Erythroblast (primary cell): ENCODE measurements at regions not wholly inside any gene's neighbourhood (a gene's known extent, or its start where the extent isn't known, plus 50 kb on each side); places are given as distances from the start of the nearest gene placed in this dataset.

ENCODE experiments used
- GATA1 ChIP-seq: IDR thresholded peaks from 2 replicates; pipeline ENCODE4 v1.6.1; 2011; ENCODE audit warnings: low read depth, mild to moderate bottlenecking, control low read depth, low read length, moderate library complexity
- POLR2A ChIP-seq: IDR thresholded peaks from 2 replicates; pipeline ENCODE4 v1.6.1; 2011; ENCODE audit warnings: mild to moderate bottlenecking, low read length

DNA sequence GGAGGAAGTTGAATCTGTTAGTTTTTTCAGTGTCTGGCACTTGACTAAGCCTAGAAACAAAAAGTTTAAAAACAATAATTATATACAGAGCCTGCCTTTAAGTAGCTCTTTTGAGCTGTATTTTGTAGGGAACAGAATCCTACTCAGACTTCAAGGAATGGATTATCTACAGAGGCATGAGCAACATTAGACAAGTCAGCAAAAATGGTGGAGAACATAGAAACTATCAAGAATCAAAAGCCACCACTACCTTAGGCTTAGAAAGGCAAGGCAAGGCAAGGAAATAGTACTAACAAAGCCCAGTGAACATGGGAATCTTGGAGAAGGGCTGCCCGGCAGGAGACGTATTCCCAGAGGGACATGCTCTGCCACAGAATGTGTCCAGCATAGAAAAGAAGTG, 353.6 kb upstream of the FAT3 start:
- TF ChIP-seq POLR2A = no peak
- no peak for TF ChIP-seq GATA1
